ENCODE measurements at regions not wholly inside any gene's neighbourhood (a gene's known extent, or its start where the extent isn't known, plus 50 kb on each side); places are given as distances from the start of the nearest gene placed in this dataset.
A peak's percentile ranks its signal among the peaks of the same experiment; 100 is the strongest.

DNA sequence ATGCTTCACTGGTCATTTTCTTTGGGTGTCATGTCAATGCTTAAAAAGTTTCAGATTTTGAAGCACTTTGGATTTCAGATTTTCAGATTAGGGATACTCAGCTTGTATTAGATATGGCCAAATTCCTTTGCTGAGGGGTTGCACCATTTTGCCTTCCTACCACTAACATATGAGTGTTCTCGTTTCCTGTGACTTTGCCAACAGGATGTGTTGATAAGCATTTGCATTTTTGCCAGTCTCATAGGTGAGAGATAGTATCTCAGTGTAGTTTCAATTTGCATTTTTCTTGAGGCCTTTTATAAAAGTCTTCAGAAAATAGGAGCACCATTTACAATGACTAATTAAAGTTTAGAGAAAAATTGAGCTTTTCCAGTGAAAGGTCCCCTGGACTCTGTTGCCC, 71.6 kb upstream of the CLCN4 start:
- Mint-ChIP-seq H3K27me3 (no peaks in the 10 kb centered on the region), H3K36me3 (peaks cover 4% of the 10 kb centered on the region), H3K4me1 (ENCODE audit: low read depth) (peaks cover 37% of the 10 kb centered on the region), H3K27ac (peak overlapping the region; percentile 41), H3K9me3 (ENCODE audit: low read depth) (no peaks in the 10 kb centered on the region), H3K4me3 (peak overlapping the region; percentile 49)

DNA sequence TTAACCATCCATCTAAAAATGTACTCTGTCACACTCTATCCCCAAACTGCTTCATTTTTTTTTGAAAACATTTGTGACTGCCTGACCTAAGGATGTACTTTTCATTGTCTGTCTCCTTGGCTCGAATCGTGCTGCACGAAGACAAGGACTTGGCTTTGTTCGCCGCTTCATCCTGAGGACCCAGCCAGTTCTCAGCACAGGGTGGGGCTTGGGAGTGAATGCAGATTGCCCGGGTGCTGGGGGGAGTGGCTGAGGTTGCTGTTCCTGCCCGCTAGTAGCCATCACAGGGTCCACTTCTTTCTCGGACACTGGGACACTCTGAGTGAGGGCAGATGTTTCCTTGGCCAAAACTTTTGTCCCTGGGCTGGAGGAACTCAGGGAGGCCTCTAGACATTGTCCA, 70.1 kb upstream of the CLCN4 start:
- H3K4me3 Mint-ChIP-seq, result no peak overlapping the region
- H3K36me3 Mint-ChIP-seq, result peaks cover 4% of the 10 kb centered on the region
- peaks cover 37% of the 10 kb centered on the region for H3K4me1 Mint-ChIP-seq (ENCODE audit: low read depth)
- no peaks in the 10 kb centered on the region for H3K27me3 Mint-ChIP-seq
- H3K27ac Mint-ChIP-seq, result no peak overlapping the region
- H3K9me3 Mint-ChIP-seq (ENCODE audit: low read depth), result no peaks in the 10 kb centered on the region

DNA sequence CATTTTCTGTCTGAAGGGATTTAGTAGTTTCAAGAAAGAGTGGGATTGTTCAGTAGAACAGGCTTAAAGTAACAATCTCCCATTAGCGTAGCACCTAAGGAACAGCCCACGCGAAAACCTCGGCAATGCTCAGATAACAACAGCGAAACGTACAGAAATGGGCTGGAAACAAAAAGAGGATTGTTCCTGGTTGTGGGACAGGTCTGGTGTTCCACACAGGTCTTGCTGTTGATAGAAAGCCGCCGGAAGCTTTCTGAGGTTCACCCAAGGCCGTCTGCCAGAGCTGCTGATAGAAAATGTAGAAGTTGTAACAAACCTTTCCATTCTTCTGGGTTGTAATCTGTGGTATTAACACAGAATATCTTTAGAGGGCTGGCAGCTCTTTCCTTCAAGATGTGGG, 69.4 kb upstream of the CLCN4 start:
- peaks cover 37% of the 10 kb centered on the region for H3K4me1 Mint-ChIP-seq (ENCODE audit: low read depth)

DNA sequence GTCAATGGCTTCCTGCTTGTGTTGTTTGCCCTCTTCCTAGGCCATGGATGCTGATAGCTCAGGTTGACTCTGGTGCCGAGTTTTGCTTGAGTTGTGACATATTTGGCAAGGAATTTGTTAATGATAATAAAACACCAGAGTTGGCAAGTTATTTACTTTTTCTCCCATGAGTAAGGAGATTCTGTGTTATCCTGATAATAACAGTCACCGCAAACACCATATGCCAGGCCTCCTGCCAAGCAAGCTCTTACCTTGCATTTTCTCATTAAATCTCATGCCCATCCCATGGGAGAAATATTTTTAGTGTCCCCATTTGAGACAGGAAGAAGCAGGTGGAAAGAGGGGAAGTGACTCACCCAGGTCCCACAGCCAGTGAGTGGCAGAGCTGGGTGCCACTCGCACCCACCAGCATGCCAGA, 67.4 kb upstream of the CLCN4 start:
- Mint-ChIP-seq H3K27ac (no peak overlapping the region), H3K9me3 (ENCODE audit: low read depth) (no peaks in the 10 kb centered on the region)

More for the DNA sequence above, 69.4 kb upstream of the CLCN4 start:
- H3K36me3 Mint-ChIP-seq, result peaks cover 4% of the 10 kb centered on the region
- no peak overlapping the region for H3K27ac Mint-ChIP-seq
- H3K27me3 Mint-ChIP-seq, result no peaks in the 10 kb centered on the region
- H3K9me3 Mint-ChIP-seq (ENCODE audit: low read depth), result no peaks in the 10 kb centered on the region
- no peak overlapping the region for H3K4me3 Mint-ChIP-seq

DNA sequence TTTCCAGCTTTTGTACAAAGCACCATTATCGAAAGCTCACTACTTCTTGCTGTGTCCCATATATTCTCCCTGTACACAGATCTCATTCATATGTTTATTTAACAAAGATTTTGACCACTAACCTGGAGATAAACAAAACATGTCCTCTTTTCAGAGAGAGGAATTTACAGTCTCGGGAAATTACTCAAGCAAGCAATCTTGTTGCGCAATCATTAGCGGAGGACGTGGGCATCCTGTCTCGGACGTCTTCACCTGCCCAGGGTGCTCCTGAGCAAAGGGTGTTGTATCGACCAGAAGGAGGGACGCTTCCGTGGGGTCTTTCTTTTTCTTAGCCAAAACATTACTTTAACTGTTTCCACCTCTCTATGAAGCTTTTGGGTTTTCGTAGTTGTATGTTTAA, 66.5 kb upstream of the CLCN4 start:
- H3K9me3 Mint-ChIP-seq (ENCODE audit: low read depth), result no peaks in the 10 kb centered on the region
- H3K27ac Mint-ChIP-seq, result no peak overlapping the region
- peaks cover 13% of the 10 kb centered on the region for H3K4me1 Mint-ChIP-seq (ENCODE audit: low read depth)
- peaks cover 3% of the 10 kb centered on the region for H3K36me3 Mint-ChIP-seq
- no peak overlapping the region for H3K4me3 Mint-ChIP-seq
- no peaks in the 10 kb centered on the region for H3K27me3 Mint-ChIP-seq

More for the DNA sequence above, 67.4 kb upstream of the CLCN4 start:
- no peak overlapping the region for H3K4me3 Mint-ChIP-seq
- H3K27me3 Mint-ChIP-seq, result no peaks in the 10 kb centered on the region
- peaks cover 19% of the 10 kb centered on the region for H3K4me1 Mint-ChIP-seq (ENCODE audit: low read depth)
- H3K36me3 Mint-ChIP-seq, result peaks cover 3% of the 10 kb centered on the region

DNA sequence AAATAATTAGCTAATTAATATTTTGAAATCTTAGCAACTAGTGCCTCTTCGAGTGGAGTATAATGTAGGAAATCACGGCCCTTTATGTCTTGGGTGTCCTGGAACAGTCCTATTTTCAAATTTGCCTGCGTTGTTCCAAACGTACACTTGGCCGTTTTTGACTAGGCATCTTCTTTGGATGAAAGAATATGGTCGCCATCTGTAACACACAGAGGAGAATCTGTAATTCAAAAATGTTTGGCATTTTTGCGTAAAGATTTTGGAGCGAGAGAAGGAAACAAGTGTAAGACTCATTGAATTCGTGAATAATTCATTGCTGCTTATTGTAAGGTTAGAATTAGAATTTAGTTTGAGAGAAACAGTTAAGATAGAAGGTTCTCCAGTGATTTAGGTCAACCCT, 61.5 kb upstream of the CLCN4 start:
- Mint-ChIP-seq H3K27me3 (no peaks in the 10 kb centered on the region), H3K4me3 (no peak overlapping the region), H3K27ac (no peak overlapping the region)

DNA sequence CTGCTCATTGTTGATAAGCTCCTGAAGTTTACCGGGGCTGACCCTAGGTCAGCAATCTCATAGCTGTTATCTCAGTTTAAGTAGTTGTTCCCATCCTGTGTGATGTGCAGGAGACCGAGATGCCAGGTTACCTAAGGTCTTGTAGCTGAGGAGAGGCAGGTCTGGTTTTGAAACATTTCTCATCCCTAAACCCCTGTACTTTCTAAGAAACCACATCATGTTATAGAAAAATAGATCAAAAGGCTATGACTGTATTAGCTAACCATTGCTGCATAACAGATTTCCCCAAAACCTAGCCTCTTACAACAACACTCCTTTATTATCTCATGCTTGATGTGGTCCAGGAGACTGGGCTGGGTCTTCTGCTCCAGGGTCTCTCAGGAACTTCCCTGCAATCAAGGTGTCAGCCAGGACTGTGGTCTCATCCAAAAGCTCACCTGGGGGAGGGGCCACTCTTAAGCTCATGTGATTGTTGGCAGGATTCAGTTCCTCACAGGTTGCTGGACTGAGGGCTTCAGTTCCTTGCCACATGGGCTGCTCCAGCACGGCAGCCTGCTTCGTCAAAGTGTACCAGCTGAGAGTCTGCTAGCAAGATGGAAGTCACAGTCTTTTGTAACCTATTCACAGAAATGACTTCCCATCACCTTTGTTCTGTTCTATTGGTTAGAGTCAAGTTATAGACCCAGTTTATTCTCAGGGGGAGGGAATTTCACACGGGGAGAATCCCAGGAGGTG, 60.9 kb upstream of the CLCN4 start:
- Mint-ChIP-seq H3K27me3 (no peaks in the 10 kb centered on the region), H3K36me3 (no peaks in the 10 kb centered on the region), H3K9me3 (ENCODE audit: low read depth) (no peaks in the 10 kb centered on the region), H3K27ac (peak overlapping the region; percentile 73), H3K4me1 (ENCODE audit: low read depth) (peaks cover 51% of the 10 kb centered on the region), H3K4me3 (peak overlapping the region; percentile 1)

More for the DNA sequence above, 61.5 kb upstream of the CLCN4 start:
- no peaks in the 10 kb centered on the region for H3K9me3 Mint-ChIP-seq (ENCODE audit: low read depth)
- H3K36me3 Mint-ChIP-seq, result peaks cover 3% of the 10 kb centered on the region
- peaks cover 47% of the 10 kb centered on the region for H3K4me1 Mint-ChIP-seq (ENCODE audit: low read depth)

DNA sequence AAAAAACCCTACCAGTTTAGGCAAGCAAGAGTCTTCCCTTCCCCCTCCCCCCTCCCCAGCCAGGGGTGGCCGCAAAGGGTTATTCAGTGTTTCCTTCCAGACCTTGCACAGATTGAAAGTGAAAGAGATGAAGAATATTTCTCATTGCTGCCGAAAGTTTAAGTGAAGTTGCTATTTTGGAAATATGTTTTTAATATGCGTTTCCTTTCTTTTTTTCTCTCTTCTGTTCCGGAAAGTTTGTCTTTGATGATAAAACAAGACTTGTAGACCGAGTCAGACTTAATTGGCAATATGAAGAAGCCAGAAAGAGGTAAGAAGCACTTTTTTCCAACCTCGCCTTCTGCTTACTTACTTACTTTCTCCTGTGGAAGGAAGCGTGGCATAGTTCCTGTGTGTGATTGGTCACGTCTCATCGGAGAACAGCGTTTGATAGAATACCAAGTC, 58.5 kb upstream of the CLCN4 start:
- H3K4me3 Mint-ChIP-seq, result peak overlapping the region; percentile 88
- peaks cover 61% of the 10 kb centered on the region for H3K4me1 Mint-ChIP-seq (ENCODE audit: low read depth)
- H3K36me3 Mint-ChIP-seq, result peaks cover 3% of the 10 kb centered on the region
- peak overlapping the region; percentile 96 for H3K27ac Mint-ChIP-seq
- H3K27me3 Mint-ChIP-seq, result no peaks in the 10 kb centered on the region
- H3K9me3 Mint-ChIP-seq (ENCODE audit: low read depth), result no peaks in the 10 kb centered on the region

DNA sequence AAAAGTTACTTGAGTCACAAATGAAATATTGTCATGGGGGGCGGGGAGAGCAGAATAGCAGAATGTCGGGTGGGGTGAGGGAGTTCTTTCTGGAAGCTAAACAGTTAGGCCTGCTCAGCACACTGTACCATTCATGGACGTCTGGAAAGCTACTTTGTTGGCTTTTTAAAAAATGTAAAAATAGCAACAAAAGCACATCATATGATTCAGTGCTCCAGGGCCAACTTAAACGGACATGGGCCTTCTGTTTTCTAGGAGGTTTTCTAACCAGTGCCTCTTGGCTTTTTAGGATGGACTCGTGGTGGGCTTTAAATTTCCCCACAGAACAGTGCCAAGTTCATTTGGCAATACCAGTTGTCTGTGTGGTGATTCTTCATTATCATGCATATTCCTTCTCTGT, 57.4 kb upstream of the CLCN4 start:
- Mint-ChIP-seq H3K27ac (peak overlapping the region; percentile 96), H3K9me3 (ENCODE audit: low read depth) (no peaks in the 10 kb centered on the region), H3K36me3 (peaks cover 6% of the 10 kb centered on the region), H3K4me1 (ENCODE audit: low read depth) (peaks cover 61% of the 10 kb centered on the region), H3K27me3 (no peaks in the 10 kb centered on the region), H3K4me3 (peak overlapping the region; percentile 88)

DNA sequence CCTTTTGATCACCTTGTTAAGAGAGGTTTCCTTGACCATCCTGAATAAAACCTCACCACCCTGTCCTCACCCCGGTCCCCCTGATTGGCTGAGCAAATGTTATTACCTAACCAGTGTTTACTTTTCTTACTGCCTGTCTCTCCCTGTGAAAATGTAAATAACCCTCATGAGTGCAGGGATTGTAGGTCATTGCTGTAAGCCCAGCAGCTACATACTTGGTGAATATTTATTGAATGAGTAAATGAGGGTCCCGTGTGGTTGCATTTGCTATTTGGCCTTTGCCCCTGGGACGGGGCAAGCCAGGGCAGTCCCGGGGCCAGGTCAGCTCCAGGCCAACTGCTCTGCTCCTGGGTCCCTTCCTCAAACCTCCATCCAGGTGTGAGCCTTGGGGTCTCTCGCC, 55.5 kb upstream of the CLCN4 start:
- no peak overlapping the region for H3K4me3 Mint-ChIP-seq
- peaks cover 61% of the 10 kb centered on the region for H3K4me1 Mint-ChIP-seq (ENCODE audit: low read depth)
- H3K9me3 Mint-ChIP-seq (ENCODE audit: low read depth), result no peaks in the 10 kb centered on the region
- H3K27ac Mint-ChIP-seq, result no peak overlapping the region
- H3K36me3 Mint-ChIP-seq, result peaks cover 7% of the 10 kb centered on the region
- H3K27me3 Mint-ChIP-seq, result no peaks in the 10 kb centered on the region

DNA sequence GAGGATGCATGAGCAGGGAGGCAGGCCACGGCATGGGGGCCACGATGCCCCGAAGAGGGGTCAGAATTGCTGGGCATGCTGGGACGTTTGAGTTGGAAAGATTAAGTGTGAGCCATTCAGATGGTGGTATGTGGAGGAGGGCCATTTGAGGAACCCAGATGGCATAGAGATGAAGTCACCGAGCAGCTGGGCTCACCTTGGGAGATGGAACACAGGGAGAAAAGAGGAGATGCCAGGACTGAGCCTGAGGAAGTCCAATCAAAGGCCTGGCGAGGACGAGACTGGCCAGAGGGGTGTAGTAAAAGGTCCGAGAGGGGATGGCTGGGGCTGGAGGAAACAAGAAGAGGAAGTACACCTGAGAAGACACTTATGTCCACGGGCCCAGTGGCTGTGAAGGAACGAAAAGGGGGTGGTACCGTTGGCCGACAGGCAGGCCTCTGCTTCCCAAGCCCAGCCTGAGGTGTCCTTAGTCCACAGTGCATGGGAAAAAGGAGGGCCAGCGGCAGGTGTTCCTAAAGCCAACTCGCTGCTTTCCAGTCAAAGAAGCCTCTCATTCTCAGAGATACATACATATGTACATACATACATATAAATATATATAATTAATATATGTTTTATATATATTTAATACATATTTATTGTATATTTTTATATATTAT, 54.6 kb upstream of the CLCN4 start:
- Mint-ChIP-seq H3K4me1 (ENCODE audit: low read depth) (peaks cover 63% of the 10 kb centered on the region), H3K27me3 (no peaks in the 10 kb centered on the region), H3K4me3 (no peak overlapping the region), H3K9me3 (ENCODE audit: low read depth) (no peaks in the 10 kb centered on the region), H3K27ac (peak overlapping the region; percentile 66), H3K36me3 (peaks cover 7% of the 10 kb centered on the region)

DNA sequence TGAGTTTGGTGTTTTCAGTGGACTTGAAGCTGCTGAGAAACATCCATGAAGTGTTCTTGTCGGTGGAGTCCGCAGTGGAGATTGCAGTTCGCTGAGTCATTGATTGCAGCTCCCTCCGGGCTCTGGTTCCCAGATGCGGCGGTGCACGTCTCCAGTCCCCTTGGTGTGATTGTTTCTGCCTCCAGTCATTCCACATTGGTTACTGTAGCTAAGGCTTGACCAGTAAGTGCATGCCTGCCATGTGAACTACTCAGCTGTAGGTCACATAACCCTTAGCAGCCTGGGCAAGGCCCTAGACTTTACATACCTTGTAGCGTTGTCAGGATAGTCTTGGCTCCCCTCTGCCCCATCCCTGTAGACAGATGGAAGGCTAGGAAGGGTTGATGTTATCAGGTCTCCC, 53.8 kb upstream of the CLCN4 start:
- Mint-ChIP-seq H3K27me3 (no peaks in the 10 kb centered on the region), H3K27ac (peak overlapping the region; percentile 6), H3K4me1 (ENCODE audit: low read depth) (peaks cover 63% of the 10 kb centered on the region), H3K36me3 (peaks cover 7% of the 10 kb centered on the region), H3K9me3 (ENCODE audit: low read depth) (no peaks in the 10 kb centered on the region), H3K4me3 (no peak overlapping the region)

DNA sequence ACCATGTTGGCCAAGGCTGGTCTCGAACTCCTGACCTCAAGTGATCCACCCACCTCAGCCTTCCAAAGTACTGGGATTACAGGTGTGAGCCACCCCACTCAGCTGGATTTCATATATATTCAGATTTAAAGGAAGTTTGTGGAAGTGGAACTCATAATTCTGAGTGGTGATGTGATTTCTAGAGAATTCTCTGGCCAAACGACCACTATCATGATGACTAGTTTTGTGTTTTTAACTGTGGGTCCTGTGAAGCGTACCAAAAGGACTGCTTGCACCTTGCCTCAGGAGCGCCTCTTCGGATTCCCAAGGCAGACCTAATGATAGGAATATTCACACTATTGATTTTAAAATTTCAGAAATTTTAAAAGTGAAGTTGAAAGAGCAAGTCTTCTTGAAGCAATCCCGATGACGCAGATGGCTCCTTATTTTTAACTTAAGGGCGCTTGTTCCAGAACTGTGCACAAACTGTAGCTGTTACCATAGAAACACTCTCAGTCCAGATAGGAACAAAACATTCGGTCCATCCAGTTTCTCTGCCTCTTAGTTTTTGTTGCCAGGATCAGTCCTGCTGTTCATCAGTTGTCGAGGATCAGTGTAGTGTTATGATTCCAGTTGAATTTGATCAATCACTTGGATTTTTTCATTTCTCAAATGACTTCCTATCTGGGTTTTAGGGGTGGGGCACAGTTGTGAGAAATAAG, 51.7 kb upstream of the CLCN4 start:
- peak overlapping the region; percentile 64 for H3K27ac Mint-ChIP-seq
- no peaks in the 10 kb centered on the region for H3K9me3 Mint-ChIP-seq (ENCODE audit: low read depth)
- no peak overlapping the region for H3K4me3 Mint-ChIP-seq
- H3K4me1 Mint-ChIP-seq (ENCODE audit: low read depth), result peaks cover 59% of the 10 kb centered on the region
- peaks cover 7% of the 10 kb centered on the region for H3K36me3 Mint-ChIP-seq
- H3K27me3 Mint-ChIP-seq, result no peaks in the 10 kb centered on the region

DNA sequence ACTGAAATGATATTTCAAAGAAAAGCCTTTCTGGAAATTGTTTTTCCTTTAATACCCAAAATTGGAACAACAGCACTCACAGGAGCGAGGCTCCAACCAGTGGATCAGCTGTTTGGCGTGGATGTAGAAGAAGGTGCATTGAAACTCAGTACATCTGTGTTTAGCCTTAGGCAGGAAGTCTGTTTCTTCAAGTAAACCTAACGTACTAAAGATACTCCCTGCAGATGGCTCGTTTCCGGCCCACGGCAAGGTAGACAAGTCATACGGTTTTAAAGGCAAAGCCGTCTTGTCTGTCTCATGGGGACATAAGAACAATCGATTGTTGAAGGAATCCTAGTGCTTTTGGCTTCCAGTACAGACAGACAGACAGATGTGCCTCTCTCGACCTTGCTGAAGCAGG, 50.0 kb upstream of the CLCN4 start:
- Mint-ChIP-seq H3K9me3 (ENCODE audit: low read depth) (no peaks in the 10 kb centered on the region), H3K36me3 (peaks cover 12% of the 10 kb centered on the region), H3K27me3 (no peaks in the 10 kb centered on the region), H3K4me3 (peak overlapping the region; percentile 58), H3K27ac (peak overlapping the region; percentile 94), H3K4me1 (ENCODE audit: low read depth) (peaks cover 62% of the 10 kb centered on the region)
